NCI-H2227 treated with DMSO at 0.1 percent for 48 hours (cell line): ENCODE measurements at regions not wholly inside any gene's neighbourhood (a gene's known extent, or its start where the extent isn't known, plus 50 kb on each side); places are given as distances from the start of the nearest gene placed in this dataset.
"Not testable (repeated sequence)": the region's sequence is repeated elsewhere in the genome, so short reads cannot be mapped to it uniquely, and the experiment has no call there.

ENCODE experiments used
- DNase-seq: peaks from one replicate; lab custom pipeline; 2025; lab: John Stamatoyannopoulos, UW

DNA sequence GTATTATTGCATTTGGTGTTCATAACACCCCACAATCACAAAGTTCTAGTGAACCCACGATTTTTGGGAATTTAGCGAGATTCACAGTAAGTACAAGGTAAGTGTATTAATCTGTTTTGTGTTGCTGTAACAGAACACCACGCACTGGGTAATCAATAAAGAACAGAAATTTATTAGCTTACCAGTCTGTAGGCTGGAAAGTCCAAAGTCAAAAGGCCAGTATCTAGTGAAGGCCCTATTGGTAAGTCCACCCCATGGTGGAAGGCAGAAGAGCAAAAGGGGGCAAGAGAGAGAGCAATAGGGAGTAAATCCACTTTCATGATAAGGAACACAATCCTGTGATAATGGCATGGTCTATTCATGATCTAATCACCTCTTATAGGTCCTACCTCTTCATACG lies 190.3 kb upstream of the KCNMB2 start:
- no peak for DNase-seq

DNA sequence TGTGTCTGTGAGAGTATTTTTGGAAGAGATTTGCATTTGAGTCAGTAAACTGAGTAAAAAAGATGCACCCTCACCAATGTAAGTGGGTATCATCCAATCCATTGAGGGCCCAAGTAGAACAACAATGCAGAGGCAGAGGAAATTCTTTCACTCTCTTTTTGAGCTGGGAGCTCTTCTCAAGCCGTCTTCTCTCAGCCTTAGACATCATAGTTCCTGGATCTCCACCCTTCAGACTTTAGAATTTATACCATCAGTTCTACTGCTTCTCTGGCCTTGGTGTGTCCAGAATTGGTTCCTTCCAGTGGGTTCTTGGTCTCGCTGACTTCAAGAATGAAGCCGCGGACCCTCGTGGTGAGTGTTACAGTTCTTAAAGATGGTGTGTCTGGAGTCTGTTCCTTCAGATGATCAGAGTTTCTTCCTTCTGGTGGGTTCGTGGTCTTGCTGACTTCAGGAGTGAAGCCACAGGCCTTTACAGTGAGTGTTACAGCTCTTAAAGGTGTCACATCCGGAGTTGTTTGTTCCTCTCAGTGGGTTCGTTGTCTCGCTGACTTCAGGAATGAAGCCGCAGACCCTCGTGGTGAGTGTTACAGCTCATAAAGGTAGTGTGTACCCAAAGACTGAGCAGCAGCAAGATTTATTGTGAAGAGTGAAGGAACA lies 187.5 kb upstream of the KCNMB2 start:
- DNase-seq: not testable (repeated sequence)

DNA sequence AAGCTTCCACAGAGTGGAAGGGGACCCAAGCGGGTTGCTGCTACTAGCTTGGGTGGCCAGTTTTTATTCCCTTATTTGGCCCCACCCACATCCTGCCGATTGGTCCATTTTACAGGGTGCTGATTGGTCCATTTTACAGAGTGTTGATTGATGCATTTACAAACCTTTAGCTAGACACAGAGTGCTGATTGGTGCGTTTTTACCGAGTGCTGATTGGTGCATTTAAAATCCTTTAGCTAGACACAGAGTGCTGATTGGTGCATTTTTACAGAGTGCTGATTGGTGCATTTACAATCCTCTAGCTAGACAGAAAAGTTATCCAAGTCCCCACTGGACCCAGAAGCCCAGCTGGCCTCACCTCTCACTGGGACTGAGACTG lies 187.0 kb upstream of the KCNMB2 start:
- DNase-seq: not testable (repeated sequence)

DNA sequence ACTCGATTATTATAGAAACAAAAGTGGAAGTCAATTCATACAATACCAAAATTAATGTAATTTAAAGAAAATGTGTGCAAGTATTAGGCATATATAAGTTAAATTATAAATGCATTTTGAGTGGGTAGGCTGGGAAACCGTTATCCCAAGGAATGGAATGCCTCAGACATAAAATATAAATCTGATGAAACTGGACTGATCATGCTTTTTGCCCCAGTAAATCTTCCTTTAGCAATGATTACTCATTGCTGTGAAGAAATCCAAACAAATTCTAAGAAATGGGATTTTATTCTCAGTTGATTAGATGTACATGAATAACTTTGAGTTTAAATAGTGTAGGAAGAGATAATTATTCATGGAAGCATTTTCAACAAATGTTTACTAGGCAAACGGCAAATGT lies 185.5 kb upstream of the KCNMB2 start:
- DNase-seq: no peak

DNA sequence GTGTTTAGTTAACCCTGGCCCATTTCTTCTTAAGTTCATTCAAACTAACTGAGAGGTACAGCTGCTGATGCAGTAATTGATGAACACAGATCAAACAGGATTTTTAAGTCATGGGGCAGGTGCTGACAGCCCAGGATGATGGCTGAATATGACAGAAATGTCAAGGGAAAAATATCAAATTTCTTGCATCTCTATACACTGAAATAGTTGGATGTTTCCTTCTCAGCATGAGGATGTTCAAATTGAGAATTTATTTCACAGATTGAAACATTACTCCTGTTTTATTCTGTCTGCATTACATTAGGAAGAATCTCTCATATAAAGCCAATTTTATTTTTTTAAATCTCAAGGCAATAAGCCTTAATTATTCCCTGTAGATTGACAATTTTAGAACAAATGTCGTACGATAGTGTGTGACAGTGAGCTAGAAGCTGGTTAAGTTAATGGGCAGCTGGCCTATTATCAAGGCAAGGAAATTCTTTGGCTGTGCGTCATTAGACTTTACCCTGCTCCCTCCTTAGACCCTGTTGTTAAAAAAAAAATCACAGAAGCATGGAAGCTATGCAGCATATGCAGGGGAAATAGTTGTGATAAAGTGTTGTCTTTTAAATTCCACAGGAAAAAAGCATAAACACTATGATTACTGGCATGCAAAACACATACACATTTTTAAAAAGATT lies 183.8 kb upstream of the KCNMB2 start:
- DNase-seq: no peak

DNA sequence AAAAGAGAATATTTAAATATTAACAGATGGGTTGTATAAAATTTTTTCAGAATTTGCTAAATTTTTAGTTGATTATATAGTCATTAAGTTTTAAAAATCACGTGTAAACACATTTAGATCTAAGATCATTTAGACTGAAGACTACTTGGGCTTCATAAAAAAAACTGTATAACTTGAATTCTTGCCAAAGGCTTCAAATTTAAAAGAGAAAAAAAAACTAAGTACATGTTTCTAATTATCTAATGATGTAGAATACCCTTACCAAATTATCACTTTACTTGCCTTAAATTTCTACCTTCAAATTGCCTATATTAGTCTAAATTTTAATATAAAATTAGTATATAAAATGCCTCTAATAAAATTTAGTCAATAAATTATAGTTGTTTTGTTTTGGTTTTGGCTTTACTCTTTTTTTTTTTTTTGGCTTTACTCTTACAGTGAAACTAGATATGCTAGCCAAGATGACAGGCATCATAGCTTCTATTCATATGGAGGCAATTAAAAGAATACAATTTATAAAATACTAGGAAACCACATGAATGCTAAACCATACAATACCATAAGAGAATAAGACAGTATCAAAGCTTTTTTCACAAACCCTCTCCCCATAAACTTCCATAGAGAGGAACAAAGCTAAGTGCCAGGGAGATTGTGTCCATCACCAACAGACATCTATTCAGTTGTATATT lies 183.1 kb upstream of the KCNMB2 start:
- DNase-seq: no peak

DNA sequence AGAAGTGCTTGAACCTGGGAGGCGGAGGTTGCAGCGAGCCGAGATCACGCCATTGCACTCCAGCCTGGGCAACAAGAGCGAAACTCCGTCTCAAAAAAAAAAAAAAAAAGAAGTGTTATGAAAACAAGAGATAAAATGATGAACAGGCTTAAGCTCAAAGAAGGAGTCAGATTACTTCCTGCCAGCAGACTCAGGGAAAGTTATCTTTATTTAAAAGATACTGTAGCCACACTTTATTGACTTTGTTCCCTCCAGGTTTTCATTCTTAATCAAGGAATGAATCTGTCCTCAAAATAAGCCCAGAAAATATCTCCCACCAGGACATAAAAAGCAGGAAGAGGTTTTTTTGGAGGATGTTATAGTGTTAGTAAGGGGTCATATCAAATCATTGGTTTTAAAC lies 176.5 kb upstream of the KCNMB2 start:
- DNase-seq: no peak

DNA sequence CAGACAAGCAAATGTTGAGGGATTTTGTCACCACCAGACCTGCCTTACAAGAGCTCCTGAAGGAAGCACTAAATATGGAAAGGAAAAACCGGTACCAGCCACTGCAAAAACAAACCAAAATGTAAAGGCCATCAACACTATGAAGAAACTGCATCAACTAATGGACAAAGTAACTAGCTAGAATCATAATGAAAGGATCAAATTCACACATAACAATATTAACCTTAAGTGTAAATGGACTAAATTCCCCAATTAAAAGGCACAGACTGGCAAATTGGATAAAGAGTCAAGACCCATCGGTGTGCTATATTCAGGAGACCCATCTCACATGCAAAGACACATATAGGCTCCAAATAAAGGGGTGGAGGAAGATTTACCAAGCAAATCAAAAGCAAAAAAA lies 173.2 kb upstream of the KCNMB2 start:
- not testable (repeated sequence) for DNase-seq

DNA sequence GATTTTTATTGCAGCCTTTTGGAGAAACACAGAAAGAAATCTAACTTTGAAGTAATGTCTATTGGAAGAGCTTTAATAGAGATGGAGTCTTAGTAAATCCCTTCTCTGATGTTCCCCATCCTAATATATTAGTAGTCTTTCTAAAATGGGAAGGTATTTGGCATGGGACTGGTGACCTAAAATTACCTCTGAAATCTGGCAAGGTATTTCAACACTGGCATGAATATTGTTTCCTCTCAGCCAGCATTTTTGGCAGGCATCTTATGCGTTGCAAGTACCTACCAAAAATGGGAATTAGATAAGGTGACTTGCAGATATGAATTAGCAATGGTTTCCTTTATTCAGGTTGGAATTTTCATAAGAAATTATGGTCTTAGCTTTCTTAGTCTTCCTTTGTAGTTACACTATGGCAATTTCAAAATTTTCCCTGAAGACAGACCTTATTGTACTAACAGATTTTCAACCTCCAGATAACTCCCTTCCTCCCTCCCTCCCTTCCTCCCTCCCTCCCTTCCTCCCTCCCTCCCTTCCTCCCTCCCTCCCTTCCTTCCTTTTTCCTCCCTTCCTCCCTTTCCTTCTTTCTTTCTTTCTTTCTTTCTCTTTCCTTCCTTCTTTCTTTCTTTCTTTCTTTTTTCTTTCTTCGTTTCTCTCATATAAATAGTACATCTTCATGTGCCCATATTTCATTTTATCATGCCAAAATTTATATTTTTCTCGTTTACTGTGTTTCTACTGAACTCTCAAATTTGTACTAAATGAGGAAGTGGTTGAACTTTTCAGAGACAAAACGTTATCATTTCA lies 168.2 kb upstream of the KCNMB2 start:
- no peak for DNase-seq

DNA sequence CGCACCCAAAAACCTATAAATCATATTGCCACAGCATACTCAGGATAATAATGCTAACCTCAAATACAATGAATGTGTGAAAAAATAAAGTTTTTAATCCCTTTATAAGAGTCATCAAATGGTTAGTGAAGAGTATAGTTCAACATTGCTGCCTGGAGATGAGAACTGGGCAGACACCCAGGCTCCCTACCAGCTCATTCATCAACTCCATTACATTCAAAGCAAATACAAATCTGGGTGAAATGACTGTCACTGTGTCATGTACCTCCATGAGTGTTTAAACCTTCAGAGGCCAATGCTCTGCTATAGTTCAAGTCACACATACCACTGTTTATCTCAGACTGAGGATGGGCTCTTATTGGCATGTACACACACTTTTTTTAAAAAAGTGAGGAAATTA lies 167.2 kb upstream of the KCNMB2 start:
- DNase-seq: no peak

DNA sequence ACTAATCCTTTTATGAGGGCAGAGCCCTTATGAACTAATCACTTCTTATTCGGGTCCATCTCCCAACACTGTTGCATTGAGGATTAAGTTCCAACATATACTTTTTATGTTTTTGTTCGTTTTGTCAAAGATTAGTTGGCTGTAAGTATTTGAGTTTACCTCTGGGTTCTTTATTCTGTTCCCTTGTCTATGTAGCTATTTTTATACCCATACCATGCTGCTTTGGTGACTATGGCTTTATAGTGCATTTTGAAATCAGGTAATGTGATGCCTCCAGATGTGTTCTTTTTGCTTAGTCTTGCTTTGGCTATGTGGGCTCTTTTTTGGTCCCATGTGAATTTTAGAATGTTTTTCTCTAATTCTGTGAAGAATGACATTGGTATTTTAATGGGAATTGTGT lies 166.4 kb upstream of the KCNMB2 start:
- no peak for DNase-seq

DNA sequence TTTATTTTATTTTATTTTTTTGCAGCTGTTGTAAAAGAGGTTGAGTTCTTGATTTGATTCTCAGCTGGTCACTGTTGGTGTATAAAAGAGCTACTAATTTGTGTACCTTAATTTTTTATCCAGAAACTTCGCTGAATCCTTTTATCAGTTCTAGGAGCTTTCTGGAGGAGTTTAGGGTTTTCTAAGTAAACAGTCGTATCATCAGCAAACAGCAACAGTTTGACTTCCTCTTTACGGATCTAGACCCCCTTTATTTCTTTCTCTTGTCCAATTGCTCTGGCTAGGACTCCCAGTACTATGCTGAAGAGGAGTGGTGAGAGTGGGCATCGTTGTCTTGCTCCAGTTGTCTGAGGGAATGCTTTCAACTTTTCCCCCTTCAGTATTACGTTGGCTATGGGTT lies 165.8 kb upstream of the KCNMB2 start:
- DNase-seq: no peak

DNA sequence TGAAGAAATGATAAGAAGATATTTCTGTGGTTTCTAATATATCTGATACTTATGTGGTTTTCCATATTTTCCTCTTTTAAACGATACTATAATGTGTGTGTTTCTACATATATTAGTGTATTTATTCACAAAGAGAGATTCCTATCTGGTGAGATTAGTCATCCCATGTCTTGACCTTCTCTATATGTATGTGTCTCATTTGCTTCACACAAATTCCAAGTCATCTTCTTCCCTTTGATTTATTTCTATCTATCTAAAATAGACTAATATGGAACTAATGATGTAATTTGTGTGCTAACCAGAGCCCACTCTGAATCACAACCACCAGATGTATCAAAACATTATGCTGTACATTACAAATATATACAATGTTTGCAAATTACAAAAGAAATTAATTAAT lies 154.7 kb upstream of the KCNMB2 start:
- DNase-seq: no peak

DNA sequence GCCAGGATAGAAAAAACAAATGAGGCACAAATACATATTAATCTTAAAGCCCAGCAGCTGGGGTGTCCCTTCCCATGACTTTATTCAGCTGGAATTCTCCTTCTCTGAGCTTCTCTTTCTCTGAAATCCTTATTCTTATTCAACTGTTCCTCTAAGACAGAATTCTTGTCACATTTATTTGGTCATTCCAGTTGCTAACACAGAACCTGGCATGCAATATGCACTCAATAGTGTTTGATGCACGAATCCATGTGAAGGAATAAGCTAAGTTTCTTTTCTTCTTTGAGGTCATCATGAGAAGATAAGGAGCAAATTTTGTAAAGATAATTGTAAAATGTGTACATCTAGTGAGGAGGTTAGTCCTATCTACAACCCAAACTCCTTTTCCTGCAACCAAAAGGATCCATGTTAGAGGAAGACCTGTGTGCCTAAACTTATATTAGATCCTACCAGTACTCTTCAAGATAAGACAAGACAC lies 154.2 kb upstream of the KCNMB2 start:
- DNase-seq: no peak

DNA sequence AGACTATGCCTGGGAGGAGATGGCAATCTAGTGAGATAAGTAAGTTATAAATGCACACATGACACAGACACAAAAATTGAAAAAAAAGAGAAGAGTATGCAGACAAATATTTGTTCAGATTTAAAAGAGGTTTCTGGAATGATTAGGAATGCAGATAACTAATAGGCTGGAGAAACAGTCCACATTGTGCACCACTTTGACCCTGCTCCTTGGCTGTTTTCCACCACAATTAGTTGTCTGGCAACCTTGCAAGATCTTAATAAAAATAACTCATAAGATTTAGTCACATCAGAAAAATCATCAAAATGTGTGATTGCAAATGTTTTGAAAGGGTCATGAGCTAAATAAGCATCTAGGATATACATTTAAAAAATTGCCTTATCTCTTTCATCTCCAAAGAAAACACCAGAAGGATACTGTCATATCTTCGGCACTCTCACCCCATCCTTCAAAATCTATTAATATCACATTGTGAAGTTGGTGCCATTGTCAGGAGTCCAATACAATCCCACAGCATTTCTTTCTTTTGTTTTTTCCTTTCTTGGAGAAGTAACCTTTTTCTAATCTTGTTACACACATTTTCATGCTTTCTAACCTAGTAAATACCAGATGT lies 153.7 kb upstream of the KCNMB2 start:
- DNase-seq: no peak

DNA sequence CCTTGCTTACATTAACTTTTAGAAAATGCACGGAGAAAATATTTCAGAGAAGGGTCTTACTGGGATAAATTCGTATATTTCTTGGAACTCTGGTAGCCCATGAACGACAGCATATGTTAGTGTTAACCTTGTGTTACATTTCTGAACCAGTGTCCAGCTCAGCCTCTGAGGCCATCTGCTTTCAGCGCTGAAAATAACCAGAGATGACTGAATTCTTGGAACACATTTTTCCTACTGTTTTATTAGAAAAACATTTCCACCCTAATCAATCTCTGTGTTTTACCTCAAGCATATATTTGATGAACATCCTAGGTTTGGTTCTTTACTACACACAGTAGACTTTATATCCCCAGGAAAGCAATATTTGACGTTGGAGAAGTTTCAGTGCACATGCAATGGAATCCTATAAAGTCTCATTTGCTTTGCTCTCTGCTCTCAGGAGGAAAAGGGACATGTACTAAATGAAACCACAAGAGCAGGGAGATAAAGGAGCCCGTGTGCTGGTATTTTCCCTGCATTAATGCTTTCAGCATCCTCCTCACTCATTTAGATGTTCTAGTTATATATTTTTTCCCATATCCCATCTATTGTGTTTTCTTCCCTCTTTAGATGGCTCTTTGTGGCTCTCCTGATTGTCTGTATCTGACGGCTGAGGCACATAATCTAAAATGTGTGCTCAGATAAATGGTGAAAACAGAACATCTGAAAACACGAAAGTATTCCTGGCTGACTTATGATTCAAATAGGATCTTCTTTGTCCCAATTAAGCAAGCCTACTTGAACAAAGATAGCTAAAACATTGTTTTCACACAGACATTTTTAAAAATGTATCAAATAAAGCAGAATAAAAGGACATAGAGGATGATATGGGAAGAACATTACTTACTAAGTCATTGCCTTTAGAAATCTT lies 151.7 kb upstream of the KCNMB2 start:
- DNase-seq: no peak

DNA sequence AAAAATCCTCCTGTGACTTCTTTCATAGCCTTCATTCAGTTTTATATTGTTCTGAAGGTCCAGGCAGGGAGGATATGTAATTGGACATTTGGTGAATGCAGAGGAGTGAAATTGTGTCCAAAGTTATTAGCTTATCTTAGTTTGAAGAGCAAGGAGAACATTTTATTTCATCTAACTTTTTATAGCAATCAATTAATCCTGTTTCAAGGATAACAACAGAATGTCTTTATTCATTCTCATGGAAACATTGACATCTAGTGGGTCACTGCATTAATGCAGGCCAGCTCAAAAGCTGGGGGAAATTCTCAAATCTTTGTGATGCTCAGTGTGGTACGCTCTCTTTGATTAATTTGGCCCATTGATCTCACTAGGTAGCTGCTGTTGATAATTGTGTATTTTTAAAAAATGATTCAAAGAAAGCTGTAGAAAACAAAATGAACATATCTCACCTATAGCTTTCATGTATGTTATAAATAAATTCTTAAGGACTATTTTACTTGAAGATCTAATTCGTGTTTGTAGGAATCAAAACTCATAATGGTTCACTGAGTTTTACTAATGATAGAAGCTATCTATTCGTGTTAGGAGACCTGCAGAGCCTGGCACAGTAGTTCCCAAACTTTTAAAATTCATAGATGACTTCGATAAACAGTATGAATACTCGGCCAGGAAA lies 150.8 kb upstream of the KCNMB2 start:
- DNase-seq: peak; percentile 44

DNA sequence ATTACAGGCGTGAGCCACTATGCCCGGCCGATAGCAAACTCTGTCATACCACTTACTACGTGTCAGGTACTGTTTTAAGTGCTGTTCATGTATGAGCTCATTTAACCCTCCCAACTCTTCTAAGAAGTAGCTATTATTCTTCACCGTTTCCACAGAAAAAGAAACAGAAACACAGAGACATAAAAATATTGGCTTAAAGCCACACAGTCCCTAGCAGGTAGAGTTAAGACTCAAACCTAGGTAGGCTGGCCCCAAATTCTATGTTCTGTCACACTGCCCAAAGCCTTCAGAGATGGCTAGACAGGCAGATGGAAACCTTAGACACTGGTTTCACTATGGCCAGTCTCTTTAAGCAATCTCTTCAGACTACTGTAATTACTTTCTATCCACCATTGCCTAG lies 149.8 kb upstream of the KCNMB2 start:
- no peak for DNase-seq

DNA sequence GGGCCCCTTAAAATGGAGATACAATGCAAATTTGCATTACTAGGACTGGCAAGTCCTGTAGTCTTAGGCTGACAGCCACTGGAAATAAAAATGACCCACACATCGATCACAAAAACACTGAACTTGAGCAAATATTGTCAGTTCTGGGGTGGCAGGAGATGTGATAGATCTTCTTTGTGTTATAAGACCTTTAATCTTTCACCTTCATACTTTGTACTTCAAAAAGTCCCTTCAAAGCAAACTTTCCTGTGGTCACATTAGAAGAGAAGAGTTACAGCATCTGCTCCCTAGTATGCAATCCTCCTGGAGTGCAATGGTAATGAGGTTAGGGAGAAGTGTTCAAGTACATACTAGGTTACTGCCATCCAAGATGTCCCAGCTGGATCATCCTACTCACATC lies 149.4 kb upstream of the KCNMB2 start:
- no peak for DNase-seq

DNA sequence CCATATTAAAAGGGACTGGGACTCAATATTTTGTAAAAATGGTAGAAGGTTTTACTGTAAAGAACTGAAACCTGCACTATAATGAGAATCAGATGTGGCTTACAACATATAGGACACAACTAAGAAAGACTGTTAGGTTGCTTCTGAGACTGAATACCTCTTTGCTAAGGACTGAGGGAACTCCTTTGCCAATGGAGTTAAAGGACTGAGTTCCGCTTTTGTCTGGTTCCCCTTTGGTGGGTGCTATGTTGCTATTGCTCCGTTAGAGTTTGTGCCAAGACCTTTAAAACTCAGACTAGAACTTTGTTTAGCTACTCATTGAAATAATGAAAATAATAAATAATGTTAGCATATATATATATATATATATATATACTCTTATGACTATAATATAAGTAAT lies 147.8 kb upstream of the KCNMB2 start:
- DNase-seq: no peak
